ENCODE measurements at regions not wholly inside any gene's neighbourhood (a gene's known extent, or its start where the extent isn't known, plus 50 kb on each side); places are given as distances from the start of the nearest gene placed in this dataset.

DNA sequence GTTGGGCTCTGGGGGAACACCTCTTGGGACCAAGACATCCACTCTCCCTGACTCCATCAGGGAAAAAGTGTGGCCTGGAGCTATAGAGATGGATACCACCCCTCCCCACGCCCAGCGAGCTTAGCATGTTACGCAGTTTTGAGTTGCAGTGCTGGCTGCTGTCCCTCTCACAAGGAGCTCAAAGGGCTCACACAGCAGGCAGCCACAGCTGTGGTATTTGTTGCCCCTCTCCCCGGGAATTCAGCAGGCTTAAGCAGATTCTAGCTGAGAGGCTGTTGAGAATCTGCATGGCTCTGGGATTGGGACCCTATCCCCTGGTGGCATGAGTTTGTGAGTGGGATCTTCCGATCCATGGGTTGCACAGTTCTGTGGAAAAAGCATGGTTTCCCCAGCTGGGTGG, 673.1 kb upstream of the FSHR start:
- Mint-ChIP-seq H3K36me3 (ENCODE audit: low read depth) (no peaks in the 10 kb centered on the region), H3K4me3 (no peak overlapping the region), H3K4me1 (peaks cover 4% of the 10 kb centered on the region), H3K27me3 (ENCODE audit: low read depth) (no peaks in the 10 kb centered on the region), H3K9me3 (peaks cover 33% of the 10 kb centered on the region), H3K27ac (no peak overlapping the region)
- TF ChIP-seq, protein P1, sequence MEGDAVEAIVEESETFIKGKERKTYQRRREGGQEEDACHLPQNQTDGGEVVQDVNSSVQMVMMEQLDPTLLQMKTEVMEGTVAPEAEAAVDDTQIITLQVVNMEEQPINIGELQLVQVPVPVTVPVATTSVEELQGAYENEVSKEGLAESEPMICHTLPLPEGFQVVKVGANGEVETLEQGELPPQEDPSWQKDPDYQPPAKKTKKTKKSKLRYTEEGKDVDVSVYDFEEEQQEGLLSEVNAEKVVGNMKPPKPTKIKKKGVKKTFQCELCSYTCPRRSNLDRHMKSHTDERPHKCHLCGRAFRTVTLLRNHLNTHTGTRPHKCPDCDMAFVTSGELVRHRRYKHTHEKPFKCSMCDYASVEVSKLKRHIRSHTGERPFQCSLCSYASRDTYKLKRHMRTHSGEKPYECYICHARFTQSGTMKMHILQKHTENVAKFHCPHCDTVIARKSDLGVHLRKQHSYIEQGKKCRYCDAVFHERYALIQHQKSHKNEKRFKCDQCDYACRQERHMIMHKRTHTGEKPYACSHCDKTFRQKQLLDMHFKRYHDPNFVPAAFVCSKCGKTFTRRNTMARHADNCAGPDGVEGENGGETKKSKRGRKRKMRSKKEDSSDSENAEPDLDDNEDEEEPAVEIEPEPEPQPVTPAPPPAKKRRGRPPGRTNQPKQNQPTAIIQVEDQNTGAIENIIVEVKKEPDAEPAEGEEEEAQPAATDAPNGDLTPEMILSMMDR (IDR thresholded peaks at IDR 0.05; ENCODE audit: unreplicated experiment in 3 of 3), result no peak

DNA sequence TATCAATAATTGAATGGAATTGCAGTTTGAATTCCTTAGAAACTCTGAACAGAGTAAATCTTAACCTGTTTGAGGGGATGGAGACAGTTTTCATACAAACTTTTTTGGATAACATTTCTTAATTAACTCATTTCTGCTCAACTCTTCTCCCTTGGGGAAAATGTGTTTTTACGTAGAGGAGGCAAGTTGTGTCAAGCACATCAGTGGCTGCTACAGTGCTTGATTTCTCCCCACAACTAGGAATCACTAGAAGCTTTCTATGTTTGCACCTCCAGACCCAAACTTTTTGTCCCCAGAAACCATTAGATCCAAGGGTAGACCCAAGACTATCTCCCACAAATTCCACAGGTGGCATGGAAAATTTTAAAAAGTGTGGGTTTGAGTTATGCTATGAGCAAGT, 658.9 kb upstream of the FSHR start:
- no peaks in the 10 kb centered on the region for H3K27me3 Mint-ChIP-seq (ENCODE audit: low read depth)
- no peaks in the 10 kb centered on the region for H3K36me3 Mint-ChIP-seq (ENCODE audit: low read depth)
- no peak overlapping the region for H3K4me3 Mint-ChIP-seq
- peaks cover 7% of the 10 kb centered on the region for H3K4me1 Mint-ChIP-seq
- no peaks in the 10 kb centered on the region for H3K9me3 Mint-ChIP-seq
- TF ChIP-seq, protein P1 (IDR thresholded peaks at IDR 0.05; ENCODE audit: unreplicated experiment in 3 of 3), result no peak
- H3K27ac Mint-ChIP-seq, result no peak overlapping the region

DNA sequence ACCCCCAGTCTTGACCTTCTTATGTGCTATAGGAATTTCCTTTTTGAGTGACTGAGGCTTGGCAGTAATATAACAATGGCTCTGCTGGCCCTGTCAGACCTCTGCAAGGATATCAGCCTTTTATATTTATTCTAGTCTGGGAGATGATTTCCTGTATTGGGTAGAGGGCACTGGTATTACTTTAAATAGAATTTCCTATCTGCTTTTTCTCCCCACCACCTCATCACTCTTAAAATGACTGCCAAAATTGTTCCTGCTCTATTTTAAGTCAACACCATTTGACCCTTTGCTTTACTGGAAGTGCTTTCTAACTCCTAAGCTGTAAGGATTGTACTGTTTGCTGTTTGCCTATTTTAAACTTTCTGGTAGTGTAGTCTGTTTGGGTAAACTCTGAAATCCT, 658.4 kb upstream of the FSHR start:
- H3K4me1 Mint-ChIP-seq, result peaks cover 7% of the 10 kb centered on the region
- no peaks in the 10 kb centered on the region for H3K9me3 Mint-ChIP-seq
- no peaks in the 10 kb centered on the region for H3K36me3 Mint-ChIP-seq (ENCODE audit: low read depth)
- TF ChIP-seq, protein P1 (IDR thresholded peaks at IDR 0.05; ENCODE audit: unreplicated experiment in 3 of 3), result no peak
- no peak overlapping the region for H3K4me3 Mint-ChIP-seq
- H3K27me3 Mint-ChIP-seq (ENCODE audit: low read depth), result no peaks in the 10 kb centered on the region
- H3K27ac Mint-ChIP-seq, result no peak overlapping the region

DNA sequence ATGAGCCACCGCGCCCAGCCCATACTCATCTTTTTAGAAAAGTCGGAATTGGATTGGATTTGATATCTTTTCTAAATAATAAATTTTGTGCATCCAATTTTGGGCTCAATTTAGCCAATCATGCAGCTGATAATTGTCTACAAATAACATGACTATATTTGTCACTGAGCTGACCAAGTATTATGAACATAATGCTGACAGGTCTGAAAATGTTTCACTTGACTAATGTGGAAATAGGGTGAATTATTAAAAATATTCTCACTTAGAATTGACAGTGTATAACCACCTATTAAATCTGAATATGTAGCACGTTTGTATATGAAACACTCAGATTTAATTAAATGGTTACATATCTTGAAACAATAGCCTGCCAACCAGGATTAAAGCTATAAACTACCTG, 657.2 kb upstream of the FSHR start:
- Mint-ChIP-seq H3K27me3 (ENCODE audit: low read depth) (no peaks in the 10 kb centered on the region), H3K27ac (no peak overlapping the region), H3K36me3 (ENCODE audit: low read depth) (no peaks in the 10 kb centered on the region), H3K4me3 (no peak overlapping the region), H3K9me3 (no peaks in the 10 kb centered on the region), H3K4me1 (peaks cover 7% of the 10 kb centered on the region)
- TF ChIP-seq, protein P1 (IDR thresholded peaks at IDR 0.05; ENCODE audit: unreplicated experiment in 3 of 3), result no peak

DNA sequence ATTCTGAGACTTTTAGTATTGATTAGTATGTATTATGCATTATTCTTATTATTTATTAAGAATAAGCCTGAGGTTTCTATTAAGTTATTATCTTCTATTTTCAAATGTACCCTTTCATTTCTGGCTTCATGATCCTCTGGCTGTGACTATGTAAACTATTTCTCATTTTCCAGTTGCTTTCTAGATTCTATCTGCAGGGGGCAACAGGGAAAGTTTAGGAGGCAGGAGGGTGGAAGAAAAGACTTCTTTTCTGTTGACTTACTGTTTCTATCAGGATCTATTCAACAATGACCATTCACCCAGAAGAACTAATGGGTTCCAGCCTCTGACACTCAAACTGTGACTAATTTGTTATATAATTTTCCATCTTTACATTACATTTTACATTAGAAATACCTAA, 653.4 kb upstream of the FSHR start:
- no peak overlapping the region for H3K4me3 Mint-ChIP-seq
- TF ChIP-seq, protein P1 (IDR thresholded peaks at IDR 0.05; ENCODE audit: unreplicated experiment in 3 of 3), result no peak
- H3K27me3 Mint-ChIP-seq (ENCODE audit: low read depth), result no peaks in the 10 kb centered on the region
- no peak overlapping the region for H3K27ac Mint-ChIP-seq
- H3K9me3 Mint-ChIP-seq, result peaks cover 4% of the 10 kb centered on the region
- peaks cover 9% of the 10 kb centered on the region for H3K4me1 Mint-ChIP-seq
- no peaks in the 10 kb centered on the region for H3K36me3 Mint-ChIP-seq (ENCODE audit: low read depth)

DNA sequence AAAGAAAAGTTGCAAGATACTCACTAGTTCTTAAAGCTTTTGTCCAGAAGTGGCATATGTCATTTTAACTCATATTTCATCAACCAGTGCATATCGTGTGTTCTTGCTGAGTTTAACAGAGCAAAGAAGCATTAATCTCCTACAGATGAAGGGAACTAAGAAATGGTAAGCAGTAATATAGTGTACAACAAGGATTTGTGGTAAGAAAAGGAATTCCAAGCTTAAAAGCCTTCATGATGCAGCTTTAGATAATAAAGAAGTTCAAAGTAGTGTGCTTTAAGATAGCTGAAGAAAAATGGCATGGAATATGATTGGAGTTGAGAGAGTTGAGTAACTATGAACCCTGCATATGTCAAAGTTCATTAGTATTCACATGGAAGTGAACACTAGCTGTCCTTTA, 649.8 kb upstream of the FSHR start:
- Mint-ChIP-seq H3K4me3 (no peak overlapping the region), H3K27ac (peak overlapping the region in 2 of 3 experiments; percentile 7 to 24), H3K4me1 (peaks cover 11% of the 10 kb centered on the region), H3K9me3 (peaks cover 6% of the 10 kb centered on the region), H3K27me3 (ENCODE audit: low read depth) (no peaks in the 10 kb centered on the region), H3K36me3 (ENCODE audit: low read depth) (no peaks in the 10 kb centered on the region)
- TF ChIP-seq, protein P1 (IDR thresholded peaks at IDR 0.05; ENCODE audit: unreplicated experiment in 3 of 3), result no peak
